WERI-Rb-1 (cell line): ENCODE measurements at regions not wholly inside any gene's neighbourhood (a gene's known extent, or its start where the extent isn't known, plus 50 kb on each side); places are given as distances from the start of the nearest gene placed in this dataset.

ENCODE experiments used
- DNase-seq: peaks from one replicate; pipeline ENCODE4 v3.0.0-alpha.2; 2020
- H3K27ac ChIP-seq: fragments of 250-450 bp; sonication (Bioruptor Pico); 2 replicates; pipeline ENCODE4 v1.5.1; 2020; ENCODE audit warnings: mild to moderate bottlenecking, moderate library complexity
- H3K27me3 ChIP-seq: fragments of 250-450 bp; sonication (Bioruptor Pico); 2 replicates; pipeline ENCODE4 v1.5.1; 2021; ENCODE audit warnings: mild to moderate bottlenecking, low read depth, moderate library complexity; ENCODE audit not compliant: insufficient read depth, severe bottlenecking
- H3K36me3 ChIP-seq: fragments of 250-450 bp; sonication (Bioruptor Pico); 2 replicates; pipeline ENCODE4 v1.5.1; 2020; ENCODE audit warnings: mild to moderate bottlenecking, moderate library complexity
- H3K4me3 ChIP-seq: 2 replicates; pipeline ENCODE4 v1.5.1; 2011; ENCODE audit warnings: low read depth, mild to moderate bottlenecking, control low read depth, low read length
- H3K9me3 ChIP-seq: fragments of 250-450 bp; sonication (Bioruptor Pico); 2 replicates; pipeline ENCODE4 v1.5.1; 2021; ENCODE audit warnings: mild to moderate bottlenecking, moderate library complexity; ENCODE audit not compliant: severe bottlenecking
- CTCF ChIP-seq: IDR thresholded peaks from 2 replicates; pipeline ENCODE4 v1.5.1; 2011; ENCODE audit warnings: low read depth, mild to moderate bottlenecking, control low read depth, inconsistent platforms, low read length

- H3K36me3 ChIP-seq, result no peaks in the 10 kb centered on the region
- no peaks in the 10 kb centered on the region for H3K9me3 ChIP-seq
- no peak for TF ChIP-seq CTCF
Observed at GRCh38 chr2:108145557-108146326, 94.0 kb upstream of the SULT1C3 start.

GRCh38 chr2:108148555-108148954 is 91.2 kb upstream of the SULT1C3 start:
- Histone ChIP-seq H3K27me3 (peaks cover 64% of the 10 kb centered on the region), H3K27ac (no peak overlapping the region), H3K4me3 (no peak overlapping the region), H3K36me3 (no peaks in the 10 kb centered on the region), H3K9me3 (no peaks in the 10 kb centered on the region)
- no peak for TF ChIP-seq CTCF
- DNase-seq, result no peak

More at GRCh38 chr2:108145557-108146326, 94.0 kb upstream of the SULT1C3 start:
- no peak for DNase-seq
- Histone ChIP-seq H3K27me3 (peaks cover 52% of the 10 kb centered on the region), H3K4me3 (no peak overlapping the region), H3K27ac (no peak overlapping the region)

GRCh38 chr2:108154366-108155061 is 85.3 kb upstream of the SULT1C3 start:
- no peaks in the 10 kb centered on the region for H3K9me3 ChIP-seq
- DNase-seq, result no peak
- peaks cover 48% of the 10 kb centered on the region for H3K27me3 ChIP-seq

GRCh38 chr2:108161298-108161697 is 78.5 kb upstream of the SULT1C3 start:
- Histone ChIP-seq H3K9me3 (no peaks in the 10 kb centered on the region), H3K36me3 (no peaks in the 10 kb centered on the region), H3K27me3 (peaks cover 44% of the 10 kb centered on the region), H3K27ac (no peak overlapping the region), H3K4me3 (no peak overlapping the region)
- no peak for DNase-seq
- TF ChIP-seq CTCF, result no peak

More at GRCh38 chr2:108154366-108155061, 85.3 kb upstream of the SULT1C3 start:
- no peak overlapping the region for H3K27ac ChIP-seq
- no peak overlapping the region for H3K4me3 ChIP-seq
- no peak for TF ChIP-seq CTCF
- H3K36me3 ChIP-seq, result no peaks in the 10 kb centered on the region

- Histone ChIP-seq H3K27me3 (peaks cover 46% of the 10 kb centered on the region), H3K4me3 (no peak overlapping the region), H3K27ac (no peak overlapping the region), H3K36me3 (no peaks in the 10 kb centered on the region), H3K9me3 (no peaks in the 10 kb centered on the region)
- no peak for DNase-seq
- no peak for TF ChIP-seq CTCF
Observed at GRCh38 chr2:108164318-108164717, 75.5 kb upstream of the SULT1C3 start.
